ENCODE measurements at regions not wholly inside any gene's neighbourhood (a gene's known extent, or its start where the extent isn't known, plus 50 kb on each side); places are given as distances from the start of the nearest gene placed in this dataset.

DNA sequence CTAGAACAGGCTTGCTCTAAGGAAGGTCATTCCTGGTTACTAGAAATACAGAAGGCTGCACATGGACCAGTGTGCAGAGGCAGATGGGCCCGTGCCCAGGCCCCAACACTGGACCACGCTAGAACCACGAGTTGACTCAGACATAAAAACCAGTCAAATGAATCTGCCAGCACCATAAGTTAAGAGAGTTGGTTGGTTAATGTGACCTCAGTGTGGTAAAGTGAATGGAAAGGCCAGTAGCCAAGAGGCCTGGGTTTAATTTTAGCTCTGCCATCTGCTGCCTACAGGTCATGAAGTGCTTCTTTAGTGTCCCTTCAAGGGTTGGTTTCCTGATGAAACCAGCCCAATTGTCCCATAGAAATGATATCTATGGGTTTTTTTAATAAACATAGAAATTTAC lies 329.6 kb upstream of the NRP1 start:
- DNase-seq (ENCODE audit: low read depth in 4 of 6, low spot score in 6 of 6), result peak in 1 of 6 donors; percentile 34
- H3K27me3 ChIP-seq (ENCODE audit: control insufficient read depth, insufficient read depth, low read length), result no peaks in the 10 kb centered on the region
- H3K9me3 ChIP-seq (ENCODE audit: control insufficient read depth, insufficient read depth, low read length), result no peaks in the 10 kb centered on the region
- H3K4me1 ChIP-seq (ENCODE audit: control insufficient read depth, insufficient read depth, low read length), result peaks cover 6% of the 10 kb centered on the region
- no peaks in the 10 kb centered on the region for H3K36me3 ChIP-seq (ENCODE audit: control insufficient read depth, insufficient read depth, low read length)
- H3K4me3 ChIP-seq (ENCODE audit: low read depth, low read length), result no peak overlapping the region
- no CpG with 5 or more reads among the region's 3 CpGs for WGBS (ENCODE audit: insufficient coverage)
- no peak overlapping the region for H3K27ac ChIP-seq (ENCODE audit: low read depth, low read length)

DNA sequence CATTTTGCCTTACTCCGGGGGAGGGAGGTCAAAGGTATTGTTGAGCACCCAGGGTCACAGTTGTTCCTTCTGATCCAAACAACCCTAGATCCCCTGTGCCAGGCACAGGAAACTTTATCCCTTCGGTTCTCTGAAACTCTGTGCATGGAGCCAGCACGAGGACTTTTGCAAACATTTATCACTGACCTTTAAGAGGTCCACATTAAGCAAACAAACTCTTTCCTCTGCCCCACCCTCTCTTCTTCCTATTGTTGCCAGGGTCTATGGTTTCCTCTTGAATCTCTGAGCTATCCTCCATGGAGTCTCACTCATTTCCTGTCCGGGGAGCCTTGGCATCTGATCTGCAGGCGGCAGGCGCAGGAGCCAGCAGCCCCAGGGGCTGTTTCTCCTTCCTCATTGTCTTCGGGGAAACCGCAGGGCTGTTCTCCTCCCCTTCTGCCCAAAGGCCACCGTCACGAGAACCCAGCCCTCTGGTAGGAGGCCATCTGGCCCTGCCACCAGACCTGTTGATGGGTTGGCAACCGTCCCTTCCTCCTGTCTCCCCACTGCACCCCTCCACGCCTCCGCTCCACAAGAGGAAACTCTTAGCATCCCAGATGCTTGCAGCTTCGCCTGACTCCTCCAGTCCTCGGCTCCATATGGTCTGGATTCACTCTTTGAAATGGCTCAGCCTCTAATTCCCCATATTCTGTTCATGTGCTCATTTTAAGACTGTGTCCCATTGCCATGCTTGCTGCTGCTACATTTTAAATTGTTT lies 327.3 kb upstream of the NRP1 start:
- Histone ChIP-seq H3K36me3 (ENCODE audit: control insufficient read depth, insufficient read depth, low read length) (no peaks in the 10 kb centered on the region), H3K9me3 (ENCODE audit: control insufficient read depth, insufficient read depth, low read length) (no peaks in the 10 kb centered on the region), H3K27me3 (ENCODE audit: control insufficient read depth, insufficient read depth, low read length) (no peaks in the 10 kb centered on the region), H3K27ac (ENCODE audit: low read depth, low read length) (peak overlapping the region; percentile 21), H3K4me3 (ENCODE audit: low read depth, low read length) (no peak overlapping the region), H3K4me1 (ENCODE audit: control insufficient read depth, insufficient read depth, low read length) (peaks cover 6% of the 10 kb centered on the region)
- 54% methylated on average over 15 of the region's 15 CpGs for WGBS (ENCODE audit: insufficient coverage)
- DNase-seq (ENCODE audit: low read depth in 4 of 6, low spot score in 6 of 6), result peak in 2 of 6 donors; percentile 80 to 83

DNA sequence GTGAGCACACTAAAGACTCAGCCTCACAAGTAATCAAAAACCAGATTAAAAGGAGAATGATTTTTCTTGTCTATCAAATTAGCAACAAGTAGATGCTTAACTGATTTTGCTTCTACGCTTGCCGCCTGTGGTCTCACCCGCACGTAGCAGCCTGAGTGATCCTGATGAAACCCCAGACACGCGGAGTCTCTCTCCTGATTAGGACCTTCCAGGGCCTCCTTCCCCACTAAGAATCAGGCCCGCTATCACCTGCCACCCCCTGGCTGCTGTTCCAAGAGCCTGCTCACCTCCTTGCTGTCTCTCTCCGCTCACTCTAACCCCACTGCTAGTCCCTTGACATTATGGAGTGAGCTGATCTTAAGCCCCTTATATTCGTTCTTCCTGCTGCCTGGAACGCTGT lies 325.9 kb upstream of the NRP1 start:
- Histone ChIP-seq H3K9me3 (ENCODE audit: control insufficient read depth, insufficient read depth, low read length) (no peaks in the 10 kb centered on the region), H3K4me3 (ENCODE audit: low read depth, low read length) (no peak overlapping the region), H3K4me1 (ENCODE audit: control insufficient read depth, insufficient read depth, low read length) (peaks cover 6% of the 10 kb centered on the region), H3K27me3 (ENCODE audit: control insufficient read depth, insufficient read depth, low read length) (no peaks in the 10 kb centered on the region), H3K36me3 (ENCODE audit: control insufficient read depth, insufficient read depth, low read length) (no peaks in the 10 kb centered on the region), H3K27ac (ENCODE audit: low read depth, low read length) (no peak overlapping the region)
- DNase-seq (ENCODE audit: low read depth in 4 of 6, low spot score in 6 of 6), result peak in 1 of 6 donors; percentile 28
- WGBS (ENCODE audit: insufficient coverage), result 74% methylated on average over 10 of the region's 10 CpGs

DNA sequence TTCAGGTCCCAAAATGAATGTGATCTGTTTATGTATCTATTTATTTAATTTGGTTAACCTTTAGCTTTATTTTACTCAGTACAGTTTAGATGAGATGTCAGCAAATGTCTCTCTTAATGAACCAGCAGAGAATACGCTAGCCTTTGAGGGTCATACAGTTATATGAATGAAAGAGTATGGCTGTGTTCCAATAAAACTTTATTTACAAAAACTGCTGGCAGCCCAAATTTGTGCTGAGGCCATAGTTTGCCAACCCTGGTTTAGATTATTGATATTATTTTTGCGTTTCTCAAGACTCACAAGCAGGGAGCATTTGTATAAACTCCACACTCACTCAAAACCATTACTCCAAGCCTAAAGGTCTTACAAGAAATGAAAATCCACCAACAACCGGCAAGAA lies 323.4 kb upstream of the NRP1 start:
- no peak for DNase-seq (ENCODE audit: low read depth in 4 of 6, low spot score in 6 of 6)
- H3K27me3 ChIP-seq (ENCODE audit: control insufficient read depth, insufficient read depth, low read length), result no peaks in the 10 kb centered on the region
- H3K9me3 ChIP-seq (ENCODE audit: control insufficient read depth, insufficient read depth, low read length), result peaks cover 3% of the 10 kb centered on the region
- H3K36me3 ChIP-seq (ENCODE audit: control insufficient read depth, insufficient read depth, low read length), result no peaks in the 10 kb centered on the region
- H3K4me3 ChIP-seq (ENCODE audit: low read depth, low read length), result no peak overlapping the region
- no CpG with 5 or more reads among the region's 3 CpGs for WGBS (ENCODE audit: insufficient coverage)
- H3K4me1 ChIP-seq (ENCODE audit: control insufficient read depth, insufficient read depth, low read length), result peaks cover 6% of the 10 kb centered on the region
- no peak overlapping the region for H3K27ac ChIP-seq (ENCODE audit: low read depth, low read length)

DNA sequence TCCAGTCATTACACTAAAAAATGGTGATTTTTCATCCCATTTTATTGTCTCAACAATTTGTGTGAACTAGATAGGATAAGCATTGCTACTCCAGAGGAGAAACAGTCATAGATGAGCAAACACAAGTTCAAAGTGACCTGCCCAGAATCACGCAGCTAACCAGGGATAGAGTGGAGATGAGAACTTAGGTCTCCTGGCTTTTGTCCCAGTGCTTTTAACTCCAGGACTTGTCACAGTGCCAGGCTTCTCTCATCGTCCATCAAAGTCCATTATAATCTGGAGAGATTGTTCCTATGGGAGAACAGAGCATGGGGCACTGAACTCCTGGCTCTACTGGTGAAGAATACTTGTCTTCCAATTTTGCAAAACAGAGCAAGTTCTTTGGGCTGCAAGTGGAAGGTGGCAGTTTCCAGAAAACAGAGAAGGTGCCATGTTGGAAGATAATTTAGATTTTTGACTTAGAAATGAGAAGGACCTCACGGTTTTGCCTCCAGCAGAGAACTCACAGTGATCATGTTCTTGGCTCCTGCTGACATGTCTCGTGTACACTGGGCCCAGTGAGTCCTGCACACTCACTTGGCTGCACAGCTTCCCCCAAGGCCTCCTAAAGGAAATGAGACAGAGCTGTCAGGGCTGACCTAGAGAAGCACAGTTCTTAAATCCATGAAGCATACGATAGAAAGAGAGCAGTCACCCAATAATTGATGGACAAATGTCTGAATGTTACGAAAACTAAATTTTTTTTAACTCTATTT lies 322.9 kb upstream of the NRP1 start:
- H3K9me3 ChIP-seq (ENCODE audit: control insufficient read depth, insufficient read depth, low read length), result peaks cover 3% of the 10 kb centered on the region
- H3K4me1 ChIP-seq (ENCODE audit: control insufficient read depth, insufficient read depth, low read length), result peaks cover 6% of the 10 kb centered on the region
- no peak overlapping the region for H3K4me3 ChIP-seq (ENCODE audit: low read depth, low read length)
- H3K27me3 ChIP-seq (ENCODE audit: control insufficient read depth, insufficient read depth, low read length), result no peaks in the 10 kb centered on the region
- 63% methylated on average over 3 of the region's 6 CpGs for WGBS (ENCODE audit: insufficient coverage)
- no peaks in the 10 kb centered on the region for H3K36me3 ChIP-seq (ENCODE audit: control insufficient read depth, insufficient read depth, low read length)
- peak in 1 of 6 donors; percentile 43 for DNase-seq (ENCODE audit: low read depth in 4 of 6, low spot score in 6 of 6)
- no peak overlapping the region for H3K27ac ChIP-seq (ENCODE audit: low read depth, low read length)

DNA sequence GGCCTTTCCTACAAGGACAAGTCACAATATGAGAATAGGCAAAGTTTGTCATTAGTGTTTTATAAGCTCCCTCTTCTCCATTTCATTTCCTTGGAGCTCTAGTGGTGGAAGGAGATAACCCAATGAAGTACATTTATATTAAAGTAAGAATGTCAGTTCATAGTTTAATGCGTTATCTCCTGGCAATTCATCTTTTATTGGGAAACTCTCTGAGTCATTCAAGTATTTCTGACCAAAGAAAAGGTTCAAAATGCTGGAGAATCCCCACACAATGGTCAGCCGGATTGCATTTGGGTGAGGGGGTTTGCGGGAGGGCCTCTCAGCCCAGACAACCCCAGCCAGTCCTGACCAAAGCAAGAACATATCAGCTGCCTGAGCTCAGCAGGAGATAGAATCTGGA lies 321.5 kb upstream of the NRP1 start:
- Histone ChIP-seq H3K4me1 (ENCODE audit: control insufficient read depth, insufficient read depth, low read length) (no peaks in the 10 kb centered on the region), H3K4me3 (ENCODE audit: low read depth, low read length) (no peak overlapping the region), H3K9me3 (ENCODE audit: control insufficient read depth, insufficient read depth, low read length) (peaks cover 3% of the 10 kb centered on the region), H3K36me3 (ENCODE audit: control insufficient read depth, insufficient read depth, low read length) (no peaks in the 10 kb centered on the region), H3K27ac (ENCODE audit: low read depth, low read length) (no peak overlapping the region), H3K27me3 (ENCODE audit: control insufficient read depth, insufficient read depth, low read length) (no peaks in the 10 kb centered on the region)
- WGBS (ENCODE audit: insufficient coverage), result no CpG with 5 or more reads among the region's 3 CpGs
- no peak for DNase-seq (ENCODE audit: low read depth in 4 of 6, low spot score in 6 of 6)

DNA sequence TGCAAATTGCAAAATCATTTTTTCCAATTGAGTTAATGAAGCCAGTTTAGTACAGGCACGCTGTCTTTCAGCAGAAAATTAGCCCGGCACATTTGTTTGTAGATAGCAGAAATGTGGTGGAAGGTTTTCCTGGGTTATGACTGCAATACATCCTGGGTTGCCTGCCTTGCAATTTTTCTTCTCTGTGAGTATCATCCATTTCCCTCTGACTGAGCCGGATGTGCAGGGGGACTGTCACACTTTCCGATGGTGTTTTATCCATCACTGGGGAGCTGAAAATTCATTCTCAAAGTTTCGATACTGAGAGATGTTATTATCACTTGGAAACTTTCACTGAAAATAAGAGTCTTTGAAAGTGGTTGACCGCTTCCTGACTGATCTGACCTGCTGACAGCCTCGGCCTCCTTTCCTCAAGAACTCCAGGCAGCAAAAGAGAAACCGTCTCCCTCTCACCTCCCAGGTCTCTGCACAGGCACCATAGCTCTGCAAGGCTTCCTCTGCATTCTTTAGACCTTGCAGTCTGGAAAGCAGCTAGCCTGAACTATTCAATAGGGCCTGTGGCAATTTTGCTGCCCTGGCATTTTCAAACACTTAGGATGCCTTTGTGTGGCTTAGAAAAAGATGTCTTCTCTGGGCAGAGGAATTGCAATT lies 320.8 kb upstream of the NRP1 start:
- DNase-seq (ENCODE audit: low read depth in 4 of 6, low spot score in 6 of 6), result peak in 1 of 6 donors; percentile 80
- Histone ChIP-seq H3K27me3 (ENCODE audit: control insufficient read depth, insufficient read depth, low read length) (no peaks in the 10 kb centered on the region), H3K4me3 (ENCODE audit: low read depth, low read length) (no peak overlapping the region), H3K36me3 (ENCODE audit: control insufficient read depth, insufficient read depth, low read length) (no peaks in the 10 kb centered on the region), H3K9me3 (ENCODE audit: control insufficient read depth, insufficient read depth, low read length) (peaks cover 3% of the 10 kb centered on the region), H3K27ac (ENCODE audit: low read depth, low read length) (no peak overlapping the region), H3K4me1 (ENCODE audit: control insufficient read depth, insufficient read depth, low read length) (no peaks in the 10 kb centered on the region)
- 63% methylated on average over 3 of the region's 8 CpGs for WGBS (ENCODE audit: insufficient coverage)

DNA sequence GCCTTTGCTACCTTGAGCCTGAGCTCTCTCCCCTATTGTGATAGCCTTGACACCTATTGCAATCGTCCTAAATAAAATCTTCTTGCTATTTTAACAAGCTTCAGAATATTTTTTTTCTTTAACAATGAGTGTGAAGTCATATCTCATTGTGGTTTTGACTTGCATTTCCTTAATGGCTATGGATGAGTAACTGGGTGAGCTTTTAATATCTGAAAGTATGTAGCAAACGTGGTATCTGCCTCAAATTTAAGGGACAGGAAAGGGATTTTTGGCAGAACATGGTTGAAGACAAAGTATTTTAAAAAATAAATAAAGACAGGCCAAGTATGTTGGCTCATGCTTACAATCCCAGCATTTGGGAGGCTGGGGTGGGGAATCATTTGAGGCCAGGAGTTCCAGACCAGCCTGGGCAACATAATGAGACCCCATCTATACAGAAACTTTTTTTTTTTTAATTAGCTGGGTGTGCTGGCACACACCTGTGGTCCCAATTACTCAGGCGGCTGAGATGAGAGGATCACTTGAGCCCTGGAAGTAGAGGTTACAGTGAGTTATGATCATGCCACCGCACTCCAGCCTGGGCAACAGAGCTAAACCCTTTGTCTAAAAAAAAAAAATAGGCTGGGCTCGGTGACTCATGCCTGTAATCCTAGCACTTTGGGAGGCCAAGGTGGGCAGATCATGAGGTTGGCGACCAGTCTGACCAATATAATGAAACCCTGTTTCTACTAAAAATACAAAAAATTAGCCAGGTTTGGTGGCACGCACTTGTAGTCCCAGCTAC lies 319.3 kb upstream of the NRP1 start:
- WGBS (ENCODE audit: insufficient coverage), result 100% methylated on average over 3 of the region's 7 CpGs
- Histone ChIP-seq H3K27me3 (ENCODE audit: control insufficient read depth, insufficient read depth, low read length) (no peaks in the 10 kb centered on the region), H3K4me1 (ENCODE audit: control insufficient read depth, insufficient read depth, low read length) (no peaks in the 10 kb centered on the region), H3K27ac (ENCODE audit: low read depth, low read length) (no peak overlapping the region), H3K9me3 (ENCODE audit: control insufficient read depth, insufficient read depth, low read length) (peaks cover 4% of the 10 kb centered on the region), H3K4me3 (ENCODE audit: low read depth, low read length) (no peak overlapping the region), H3K36me3 (ENCODE audit: control insufficient read depth, insufficient read depth, low read length) (no peaks in the 10 kb centered on the region)
- no peak for DNase-seq (ENCODE audit: low read depth in 4 of 6, low spot score in 6 of 6)

DNA sequence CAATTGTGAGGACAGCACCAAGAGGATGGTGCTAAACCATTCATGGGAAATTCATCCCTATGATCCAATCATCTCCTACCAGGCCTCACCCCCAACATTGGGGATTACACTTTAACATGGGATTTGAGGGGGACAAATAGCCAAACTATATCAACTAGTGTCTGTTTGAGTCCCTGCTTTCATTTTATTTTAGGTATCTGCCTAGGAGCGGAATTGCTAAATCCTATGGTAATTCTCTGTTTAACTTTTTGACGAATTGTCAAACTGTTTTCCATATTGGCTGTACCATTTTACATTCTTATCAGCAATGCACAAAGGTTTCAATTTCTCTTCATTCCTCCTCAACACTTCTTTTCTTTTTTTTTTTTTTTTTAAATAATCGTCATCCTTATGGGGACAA lies 318.4 kb upstream of the NRP1 start:
- Histone ChIP-seq H3K27ac (ENCODE audit: low read depth, low read length) (no peak overlapping the region), H3K27me3 (ENCODE audit: control insufficient read depth, insufficient read depth, low read length) (no peaks in the 10 kb centered on the region), H3K4me1 (ENCODE audit: control insufficient read depth, insufficient read depth, low read length) (no peaks in the 10 kb centered on the region), H3K36me3 (ENCODE audit: control insufficient read depth, insufficient read depth, low read length) (no peaks in the 10 kb centered on the region), H3K9me3 (ENCODE audit: control insufficient read depth, insufficient read depth, low read length) (peaks cover 4% of the 10 kb centered on the region), H3K4me3 (ENCODE audit: low read depth, low read length) (no peak overlapping the region)
- 90% methylated on average over 2 of the region's 3 CpGs for WGBS (ENCODE audit: insufficient coverage)
- no peak for DNase-seq (ENCODE audit: low read depth in 4 of 6, low spot score in 6 of 6)
